SK-N-SH (cell line): ENCODE measurements at regions not wholly inside any gene's neighbourhood (a gene's known extent, or its start where the extent isn't known, plus 50 kb on each side); places are given as distances from the start of the nearest gene placed in this dataset.

Experiments
- CTCF ChIA-PET: fragments of 300-600, 350-600 bp; formaldehyde crosslinking; extraction: SDS; loops from one replicate; lab custom pipeline; 2021; lab: Yijun Ruan, JAX
- POLR2A ChIA-PET: fragments of 350-600 bp; sonication (Branson Sonifier 250); formaldehyde crosslinking; extraction: SDS; loops from one replicate; lab custom pipeline; 2020; ENCODE audit warnings: antibody characterized with exemption, inconsistent platforms; lab: Yijun Ruan, JAX
- DNase-seq: peaks from one replicate; pipeline ENCODE4 v3.0.0; 2012
- H2AFZ ChIP-seq: fragments of 200-600 bp; sonication (generic); 2 replicates; pipeline ENCODE4 v1.8.1; 2016; ENCODE audit warnings: antibody characterized with exemption, mild to moderate bottlenecking, low read depth
- H3F3A ChIP-seq: fragments of 200-600 bp; sonication (generic); replicated peaks from 2 replicates; pipeline ENCODE3; 2016; ENCODE audit warnings: antibody characterized with exemption, mild to moderate bottlenecking; ENCODE audit not compliant: insufficient read depth
- H3K27ac ChIP-seq, 2 experiments: fragments of 200-500 bp in 1 of 2; fragments of 200-600 bp in 1 of 2; sonication (Bioruptor generic) in 1 of 2; sonication (generic), shearing (Covaris generic) in 1 of 2; 2 replicates each; pipeline versions ENCODE4 v1.5.1 to v1.6.1; 2014 to 2016; ENCODE audit warnings: low read depth in 2 of 2, inconsistent platforms in 1 of 2, low read length in 1 of 2, mild to moderate bottlenecking in 1 of 2, mixed read lengths in 1 of 2
- H3K27me3 ChIP-seq: fragments of 200-600 bp; sonication (generic), shearing (Covaris generic); 2 replicates; pipeline ENCODE4 v1.6.1; 2016; ENCODE audit warnings: mixed run types; ENCODE audit not compliant: insufficient read depth
- H3K36me3 ChIP-seq, 2 experiments: fragments of 200-500 bp in 1 of 2; fragments of 200-600 bp in 1 of 2; sonication (Bioruptor generic) in 1 of 2; sonication (generic) in 1 of 2; replicated peaks in 1 of 2; 2 replicates each; pipeline versions ENCODE3 to v1.5.1; 2014 to 2016; ENCODE audit warnings: low read length in 1 of 2, mild to moderate bottlenecking in 1 of 2; ENCODE audit not compliant: insufficient read depth in 2 of 2, control insufficient read depth in 1 of 2
- H3K4me1 ChIP-seq, 2 experiments: fragments of 200-500 bp in 1 of 2; fragments of 200-600 bp in 1 of 2; sonication (Bioruptor generic) in 1 of 2; sonication (generic), shearing (Covaris generic) in 1 of 2; 2 replicates each; pipeline versions ENCODE4 v1.5.1 to v1.6.1; 2014 to 2016; ENCODE audit warnings: low read depth in 1 of 2, low read length in 1 of 2, mixed run types in 1 of 2; ENCODE audit not compliant: insufficient read depth in 2 of 2, control insufficient read depth in 1 of 2
- H3K4me2 ChIP-seq: fragments of 200-600 bp; sonication (generic), shearing (Covaris generic); 2 replicates; pipeline ENCODE4 v1.6.1; 2017; ENCODE audit warnings: mixed run types
- H3K4me3 ChIP-seq, 2 experiments: fragments of 200-500 bp in 1 of 2; fragments of 200-600 bp in 1 of 2; sonication (Bioruptor generic) in 1 of 2; sonication (generic), shearing (Covaris generic) in 1 of 2; 2 replicates each; pipeline versions ENCODE4 v1.5.1 to v1.8.1; 2014 to 2016; ENCODE audit warnings: low read depth in 2 of 2, inconsistent platforms in 1 of 2, low read length in 1 of 2, mild to moderate bottlenecking in 1 of 2, mixed read lengths in 1 of 2, moderate library complexity in 1 of 2
- H3K79me2 ChIP-seq: fragments of 200-600 bp; sonication (generic); 2 replicates; pipeline ENCODE4 v1.8.1; 2017; ENCODE audit warnings: mild to moderate bottlenecking; ENCODE audit not compliant: insufficient read depth
- H3K9ac ChIP-seq: fragments of 200-600 bp; sonication (generic); 2 replicates; pipeline ENCODE4 v1.6.1; 2017; ENCODE audit warnings: mixed run types
- H3K9me2 ChIP-seq: fragments of 200-600 bp; sonication (generic); 2 replicates; pipeline ENCODE4 v1.6.1; 2017; ENCODE audit warnings: mixed run types
- H3K9me3 ChIP-seq: fragments of 200-600 bp; sonication (generic); 2 replicates; pipeline ENCODE4 v1.6.1; 2017; ENCODE audit warnings: mixed run types, mild to moderate bottlenecking, moderate library complexity
- H4K20me1 ChIP-seq: fragments of 200-600 bp; sonication (generic); 2 replicates; pipeline ENCODE4 v1.6.1; 2017; ENCODE audit warnings: mild to moderate bottlenecking, mixed run types; ENCODE audit not compliant: insufficient read depth
- CTCF ChIP-seq: fragments of 200-600 bp; sonication (generic); IDR thresholded peaks from 2 replicates; pipeline ENCODE4 v1.6.1; 2017; ENCODE audit warnings: antibody characterized with exemption, mild to moderate bottlenecking, moderate library complexity
- EP300 ChIP-seq, 2 experiments: IDR thresholded peaks; 2 replicates each; pipeline versions ENCODE4 v1.4.0 to v1.6.1; 2012; ENCODE audit warnings: borderline replicate concordance in 1 of 2, low read depth in 1 of 2, low read length in 1 of 2
- EZH2phosphoT487 ChIP-seq: fragments of 200-600 bp; sonication (generic); IDR thresholded peaks from 2 replicates; pipeline ENCODE4 v1.6.1; 2017; ENCODE audit warnings: low read depth, mixed run types, mild to moderate bottlenecking, antibody characterized with exemption, moderate library complexity, borderline replicate concordance
- FOSL2 ChIP-seq: IDR thresholded peaks from 2 replicates; pipeline ENCODE4 v1.4.0; 2012; ENCODE audit warnings: low read depth, mild to moderate bottlenecking, moderate library complexity, borderline replicate concordance
- FOXM1 ChIP-seq: IDR thresholded peaks from 2 replicates; pipeline ENCODE4 v1.4.0; 2012; ENCODE audit warnings: low read depth, mild to moderate bottlenecking
- GABPA ChIP-seq: IDR thresholded peaks from 2 replicates; pipeline ENCODE4 v1.4.0; 2012; ENCODE audit warnings: low read depth, mild to moderate bottlenecking
- GATA2 ChIP-seq: sonication (generic); formaldehyde crosslinking; IDR thresholded peaks from 2 replicates; pipeline ENCODE4 v1.5.0; 2020; ENCODE audit warnings: mild to moderate bottlenecking, missing genetic modification reagents
- IRF3 ChIP-seq: fragments of 150-350 bp; IDR thresholded peaks from 2 replicates; pipeline ENCODE4 v1.6.1; 2016; ENCODE audit warnings: mild to moderate bottlenecking, low read depth, low read length
- JUND ChIP-seq: IDR thresholded peaks from 2 replicates; pipeline ENCODE4 v1.4.0; 2012
- MXI1 ChIP-seq: IDR thresholded peaks from 2 replicates; pipeline ENCODE4 v1.6.1; 2012; ENCODE audit warnings: mild to moderate bottlenecking, low read depth, low read length, improper control_type of control experiment
- PBX3 ChIP-seq: IDR thresholded peaks from 2 replicates; pipeline ENCODE4; 2012
- RAD21 ChIP-seq: IDR thresholded peaks from 2 replicates; pipeline ENCODE4 v1.6.1; 2012; ENCODE audit warnings: mild to moderate bottlenecking, low read length
- REST ChIP-seq: IDR thresholded peaks from 2 replicates; pipeline ENCODE4 v1.6.1; 2012; ENCODE audit warnings: mild to moderate bottlenecking, low read depth, low read length, moderate library complexity
- SMC3 ChIP-seq: IDR thresholded peaks from 2 replicates; pipeline ENCODE4 v1.6.1; 2012; ENCODE audit warnings: low read depth, low read length, improper control_type of control experiment
- TCF12 ChIP-seq: IDR thresholded peaks from 2 replicates; pipeline ENCODE4 v1.4.0; 2012
- USF2 ChIP-seq: fragments of 150-350 bp; IDR thresholded peaks from 2 replicates; pipeline ENCODE4 v1.6.1; 2017; ENCODE audit warnings: antibody characterized with exemption, low read length, low read depth, borderline replicate concordance
- WGBS: methylation state at CpG from one replicate; pipeline ENCODE4 v1.1.6; 2017; ENCODE audit warnings: low lambda C conversion rate; 5-methylcytosine and 5-hydroxymethylcytosine counted together

GRCh38 chr17:71444078-71444477 lies 676.7 kb upstream of the SOX9 start (continued):
- TF ChIP-seq GABPA = no peak
- TF ChIP-seq SMC3 = no peak

- ChIA-PET POLR2A (no interaction called here), CTCF (interaction anchor here (2.6 to 2.7 kb wide), 2 partner anchors 13 to 14 kb away, joined by 12 to 13 read pairs; no protein-coding TSS in a partner anchor)
- Histone ChIP-seq H3K27me3 (no peaks in the 10 kb centered on the region), H2AFZ (no peak overlapping the region), H3K9me3 (no peaks in the 10 kb centered on the region), H3K4me2 (no peak overlapping the region), H3K9me2 (no peaks in the 10 kb centered on the region), H3K36me3 (no peaks in the 10 kb centered on the region), H3K9ac (no peak overlapping the region), H3F3A (no peaks in the 10 kb centered on the region), H3K4me3 (no peak overlapping the region), H3K27ac (no peak overlapping the region), H3K79me2 (no peaks in the 10 kb centered on the region), H3K4me1 (no peaks in the 10 kb centered on the region; a peak in 1 of 4 replicates), H4K20me1 (no peaks in the 10 kb centered on the region)
- TF ChIP-seq JUND (no peak), FOSL2 (no peak), EZH2phosphoT487 (no peak), EP300 (IDR thresholded peaks at IDR 0.05; ENCODE audit: borderline replicate concordance in 1 of 2, low read depth in 1 of 2, low read length in 1 of 2) (no peak), TCF12 (no peak), PBX3 (no peak), FOXM1 (no peak)
- 90% methylated on average over 2 of the region's 2 CpGs for WGBS
- no peak for DNase-seq
Measured at GRCh38 chr17:71446645-71447437, 674.0 kb upstream of the SOX9 start.

- TF ChIP-seq MXI1 = no peak
- no peak for TF ChIP-seq IRF3
- TF ChIP-seq GATA2 = no peak
- no peak for TF ChIP-seq USF2
- no peak for TF ChIP-seq REST
- no peak for TF ChIP-seq CTCF
- TF ChIP-seq RAD21 = no peak
- TF ChIP-seq, all 33 proteins: peak for 0
- no peaks in the 10 kb centered on the region for H3K36me3 ChIP-seq
- POLR2A ChIA-PET = no interaction called here
- no peaks in the 10 kb centered on the region for H3K79me2 ChIP-seq
- no peaks in the 10 kb centered on the region for H3K27me3 ChIP-seq
- H3K27ac ChIP-seq = no peak overlapping the region
- no peaks in the 10 kb centered on the region for H3F3A ChIP-seq
- no peaks in the 10 kb centered on the region for H3K9me3 ChIP-seq
- CTCF ChIA-PET = interaction anchor here (1.2 to 2.6 kb wide), 2 partner anchors 8 to 12 kb away, joined by 3 to 12 read pairs; no protein-coding TSS in a partner anchor
- 83% methylated on average over 3 of the region's 3 CpGs for WGBS
- no peak overlapping the region for H3K4me3 ChIP-seq
- no peaks in the 10 kb centered on the region for H3K9me2 ChIP-seq
- no peaks in the 10 kb centered on the region; a peak in 1 of 4 replicates for H3K4me1 ChIP-seq
- no peak overlapping the region for H3K4me2 ChIP-seq
- H3K9ac ChIP-seq = no peak overlapping the region
- no peaks in the 10 kb centered on the region for H4K20me1 ChIP-seq
- H2AFZ ChIP-seq = no peak overlapping the region
- no peak for DNase-seq
Measured at GRCh38 chr17:71447644-71448043, 673.2 kb upstream of the SOX9 start.
